ENCODE measurements at regions not wholly inside any gene's neighbourhood (a gene's known extent, or its start where the extent isn't known, plus 50 kb on each side); places are given as distances from the start of the nearest gene placed in this dataset.

DNA sequence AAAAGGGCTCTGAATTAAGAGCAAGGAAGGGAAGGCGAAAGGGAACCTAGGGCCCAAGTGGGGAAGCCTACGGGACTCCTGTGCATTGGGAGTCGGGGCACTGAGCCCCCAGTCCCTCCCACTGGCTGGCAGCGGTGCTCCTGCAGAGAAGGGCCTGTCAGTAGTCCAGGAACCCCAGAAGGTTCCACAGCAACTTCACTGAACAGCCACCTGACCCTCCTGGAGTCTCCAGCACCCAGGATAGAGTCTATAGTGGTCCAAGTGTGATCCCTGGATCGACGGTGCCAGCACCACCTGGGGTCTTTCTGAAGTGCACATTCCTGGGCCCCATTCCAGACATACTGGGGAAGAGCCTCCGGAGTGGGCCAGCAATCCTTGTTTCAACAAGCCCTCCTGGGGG is 100.0 kb upstream of the B3GAT1 start:
- H3K27me3 ChIP-seq (ENCODE audit: control insufficient read depth, insufficient read depth, low read length) = no peaks in the 10 kb centered on the region
- no peak overlapping the region for H2AFZ ChIP-seq
- H3K4me2 ChIP-seq (ENCODE audit: low read length) = no peak overlapping the region
- no peak overlapping the region for H3K9ac ChIP-seq
- no peaks in the 10 kb centered on the region for H3K36me3 ChIP-seq (ENCODE audit: control insufficient read depth, insufficient read depth, low read length)
- no peaks in the 10 kb centered on the region for H3K9me3 ChIP-seq (ENCODE audit: control insufficient read depth, low read length)
- TF ChIP-seq, protein P1, sequence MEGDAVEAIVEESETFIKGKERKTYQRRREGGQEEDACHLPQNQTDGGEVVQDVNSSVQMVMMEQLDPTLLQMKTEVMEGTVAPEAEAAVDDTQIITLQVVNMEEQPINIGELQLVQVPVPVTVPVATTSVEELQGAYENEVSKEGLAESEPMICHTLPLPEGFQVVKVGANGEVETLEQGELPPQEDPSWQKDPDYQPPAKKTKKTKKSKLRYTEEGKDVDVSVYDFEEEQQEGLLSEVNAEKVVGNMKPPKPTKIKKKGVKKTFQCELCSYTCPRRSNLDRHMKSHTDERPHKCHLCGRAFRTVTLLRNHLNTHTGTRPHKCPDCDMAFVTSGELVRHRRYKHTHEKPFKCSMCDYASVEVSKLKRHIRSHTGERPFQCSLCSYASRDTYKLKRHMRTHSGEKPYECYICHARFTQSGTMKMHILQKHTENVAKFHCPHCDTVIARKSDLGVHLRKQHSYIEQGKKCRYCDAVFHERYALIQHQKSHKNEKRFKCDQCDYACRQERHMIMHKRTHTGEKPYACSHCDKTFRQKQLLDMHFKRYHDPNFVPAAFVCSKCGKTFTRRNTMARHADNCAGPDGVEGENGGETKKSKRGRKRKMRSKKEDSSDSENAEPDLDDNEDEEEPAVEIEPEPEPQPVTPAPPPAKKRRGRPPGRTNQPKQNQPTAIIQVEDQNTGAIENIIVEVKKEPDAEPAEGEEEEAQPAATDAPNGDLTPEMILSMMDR (IDR thresholded peaks at IDR 0.05) = no peak
- no peaks in the 10 kb centered on the region for H3K79me2 ChIP-seq
- no peak overlapping the region for H3K27ac ChIP-seq
- H3K4me1 ChIP-seq = no peaks in the 10 kb centered on the region
- H3K4me3 ChIP-seq (ENCODE audit: low read depth, low read length) = no peak overlapping the region

DNA sequence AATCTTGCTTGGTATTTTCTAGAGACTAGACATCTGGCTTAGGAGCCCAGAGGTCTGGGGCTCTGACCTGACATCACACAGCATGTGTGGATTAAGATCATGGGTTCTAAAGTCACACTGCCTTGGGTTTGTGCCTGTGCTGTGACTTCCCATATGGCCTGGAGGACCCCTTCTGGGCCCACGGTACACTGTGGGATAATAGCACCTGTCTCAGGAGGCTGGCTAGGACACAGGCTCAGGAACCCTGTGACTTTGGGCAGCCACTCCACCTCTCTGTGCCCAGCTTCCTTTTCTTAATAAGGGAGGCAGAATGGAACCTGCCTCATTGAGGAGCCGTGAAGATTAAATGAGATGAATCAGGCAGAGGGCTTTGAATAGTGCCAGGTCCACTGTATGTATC is 99.2 kb upstream of the B3GAT1 start:
- no peak overlapping the region for H3K4me2 ChIP-seq (ENCODE audit: low read length)
- no peaks in the 10 kb centered on the region for H3K9me3 ChIP-seq (ENCODE audit: control insufficient read depth, low read length)
- no peaks in the 10 kb centered on the region for H3K4me1 ChIP-seq
- no peak overlapping the region for H2AFZ ChIP-seq
- no peak overlapping the region for H3K4me3 ChIP-seq (ENCODE audit: low read depth, low read length)
- no peaks in the 10 kb centered on the region for H3K36me3 ChIP-seq (ENCODE audit: control insufficient read depth, insufficient read depth, low read length)
- TF ChIP-seq, protein P1 (IDR thresholded peaks at IDR 0.05) = no peak
- H3K9ac ChIP-seq = no peak overlapping the region
- no peaks in the 10 kb centered on the region for H3K79me2 ChIP-seq
- H3K27ac ChIP-seq = no peak overlapping the region
- H3K27me3 ChIP-seq (ENCODE audit: control insufficient read depth, insufficient read depth, low read length) = no peaks in the 10 kb centered on the region

DNA sequence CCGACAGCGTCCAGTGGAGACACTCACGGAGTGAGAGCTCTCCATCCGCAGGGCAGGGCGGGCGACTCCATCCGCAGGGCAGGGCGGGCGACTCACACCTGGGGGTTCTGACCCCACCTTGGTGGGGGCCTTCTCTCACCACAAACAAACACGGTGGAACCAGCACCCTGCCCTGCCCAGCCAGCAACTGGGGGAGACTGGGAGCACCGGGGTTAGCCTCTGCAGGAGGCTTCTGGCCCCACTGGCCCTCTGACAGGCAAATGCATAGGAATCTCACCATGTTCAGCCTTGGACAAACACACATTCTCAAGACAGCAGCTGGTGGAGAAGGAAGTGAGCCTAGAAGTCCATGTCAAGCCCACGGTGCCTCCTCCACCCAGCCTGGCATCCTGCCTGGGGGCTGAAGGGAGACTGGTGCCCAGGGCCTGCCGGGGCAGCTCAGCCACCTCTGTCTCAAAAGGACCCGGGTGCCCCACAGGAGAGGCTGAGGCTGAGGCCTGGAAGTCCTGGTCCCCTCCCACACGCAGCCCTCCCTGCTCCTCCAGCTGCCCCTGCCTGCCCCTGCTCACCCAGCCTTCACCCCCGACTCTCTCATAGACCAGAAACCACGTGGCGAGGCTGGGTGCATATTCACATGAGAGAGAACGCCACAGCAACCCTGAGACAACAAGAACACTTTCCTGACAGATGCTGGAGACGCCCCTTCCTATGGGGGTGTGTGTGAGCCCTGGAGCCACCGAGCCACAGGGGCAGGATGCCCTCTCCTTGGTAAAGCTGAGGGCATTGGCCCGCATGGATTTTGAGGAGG is 98.4 kb upstream of the B3GAT1 start:
- Histone ChIP-seq H3K27me3 (ENCODE audit: control insufficient read depth, insufficient read depth, low read length) (no peaks in the 10 kb centered on the region), H3K9ac (no peak overlapping the region), H3K4me3 (ENCODE audit: low read depth, low read length) (no peak overlapping the region), H3K4me1 (no peaks in the 10 kb centered on the region), H2AFZ (no peak overlapping the region), H3K9me3 (ENCODE audit: control insufficient read depth, low read length) (no peaks in the 10 kb centered on the region), H3K79me2 (no peaks in the 10 kb centered on the region), H3K27ac (no peak overlapping the region), H3K4me2 (ENCODE audit: low read length) (no peak overlapping the region), H3K36me3 (ENCODE audit: control insufficient read depth, insufficient read depth, low read length) (no peaks in the 10 kb centered on the region)
- TF ChIP-seq, protein P1 (IDR thresholded peaks at IDR 0.05) = no peak

DNA sequence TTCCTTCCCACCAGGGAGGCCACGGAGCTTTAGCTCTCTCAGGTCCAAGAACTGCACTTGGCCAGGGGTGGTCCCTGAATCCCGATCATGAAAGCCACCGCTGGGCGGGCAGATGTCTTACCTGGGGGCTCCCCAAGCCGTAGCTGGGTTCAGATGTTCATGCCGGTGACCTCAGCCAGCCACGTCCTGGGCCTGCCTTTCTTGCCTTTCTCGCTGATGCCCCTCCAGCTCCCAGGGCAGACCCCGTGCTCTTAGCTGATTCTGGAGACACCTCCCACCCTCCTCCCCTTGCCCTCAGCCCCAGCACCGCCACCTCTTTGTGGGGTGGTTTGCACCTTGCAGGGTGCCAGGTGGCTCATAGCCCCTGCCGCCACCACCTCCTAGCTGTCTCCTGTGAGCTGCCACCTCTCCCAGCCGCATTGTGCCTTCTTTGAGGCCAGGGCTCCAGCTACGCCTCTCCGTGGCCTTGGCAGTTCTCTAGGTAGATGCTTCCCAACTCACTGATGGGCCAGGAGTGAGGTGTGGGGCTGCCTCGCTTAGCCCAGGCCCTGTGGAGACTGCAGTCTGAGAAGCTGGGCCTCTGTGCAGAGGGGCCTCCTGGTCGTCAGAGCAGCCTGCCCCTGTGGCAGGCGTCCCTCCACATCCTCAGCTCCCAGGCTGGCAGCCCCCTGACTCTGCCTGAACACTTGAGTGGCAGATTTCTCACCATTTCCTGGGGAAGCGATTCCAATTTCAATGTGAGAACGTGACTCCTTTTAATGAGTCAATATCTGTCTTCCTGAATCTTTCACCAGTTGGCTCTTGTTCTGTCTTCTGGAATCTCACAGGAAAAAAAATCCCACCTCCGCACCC is 97.6 kb upstream of the B3GAT1 start:
- Histone ChIP-seq H3K36me3 (ENCODE audit: control insufficient read depth, insufficient read depth, low read length) (no peaks in the 10 kb centered on the region), H3K9ac (no peak overlapping the region), H2AFZ (no peak overlapping the region), H3K9me3 (ENCODE audit: control insufficient read depth, low read length) (no peaks in the 10 kb centered on the region), H3K27ac (no peak overlapping the region), H3K4me1 (no peaks in the 10 kb centered on the region), H3K27me3 (ENCODE audit: control insufficient read depth, insufficient read depth, low read length) (no peaks in the 10 kb centered on the region), H3K79me2 (no peaks in the 10 kb centered on the region), H3K4me2 (ENCODE audit: low read length) (no peak overlapping the region), H3K4me3 (ENCODE audit: low read depth, low read length) (no peak overlapping the region)
- TF ChIP-seq, protein P1 (IDR thresholded peaks at IDR 0.05) = no peak

Data from parathyroid adenoma (tissue), 2 donors.